ENCODE measurements at regions not wholly inside any gene's neighbourhood (a gene's known extent, or its start where the extent isn't known, plus 50 kb on each side); places are given as distances from the start of the nearest gene placed in this dataset.

DNA sequence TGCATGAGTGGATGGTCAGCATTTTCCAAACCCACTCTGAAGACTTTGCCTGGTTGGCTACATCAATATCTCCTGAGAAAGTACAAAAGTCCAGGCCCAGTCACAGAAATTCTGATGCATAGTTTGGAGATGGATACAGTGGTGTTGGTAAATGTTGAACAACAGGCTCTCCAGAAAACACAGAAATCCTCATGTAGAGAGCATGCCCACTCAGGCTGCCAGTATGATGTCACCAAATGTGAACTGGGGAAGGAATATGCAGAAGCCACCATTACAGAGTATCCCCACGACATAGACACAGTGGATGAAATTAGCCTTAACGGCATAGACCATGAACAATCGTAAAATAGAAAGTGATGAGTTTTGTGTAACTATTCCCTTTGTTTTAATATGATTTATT, 97.1 kb upstream of the NXT1 start:
- no peak for TF ChIP-seq CTCF (IDR thresholded peaks at IDR 0.05; ENCODE audit: extremely low read depth in 1 of 2, insufficient read depth in 1 of 2, low read depth in 1 of 2, low read length in 2 of 2)
- TF ChIP-seq EZH2 (IDR thresholded peaks at IDR 0.05; ENCODE audit: borderline replicate concordance, low read depth, low read length, severe bottlenecking): no peak

Data from endothelial cell of umbilical vein (primary cell).